Fibroblast of pulmonary artery (primary cell): ENCODE measurements at regions not wholly inside any gene's neighbourhood (a gene's known extent, or its start where the extent isn't known, plus 50 kb on each side); places are given as distances from the start of the nearest gene placed in this dataset.
A peak's percentile ranks its signal among the peaks of the same experiment; 100 is the strongest.

Experiments
- DNase-seq: peaks from one replicate; pipeline ENCODE4 v3.0.0-alpha.2; 2010; ENCODE audit warnings: low read depth
- H3K4me3 ChIP-seq: replicated peaks from 2 replicates; pipeline ENCODE4 v1.5.1; 2011; ENCODE audit warnings: low read depth, mild to moderate bottlenecking, control low read depth, low read length, moderate library complexity
- TF ChIP-seq, protein P1 (sequence below): IDR thresholded peaks from 2 replicates; pipeline ENCODE4 v1.5.1; 2011; ENCODE audit warnings: mild to moderate bottlenecking, control low read depth, low read length, inconsistent platforms; ENCODE audit errors: missing control alignments

DNA sequence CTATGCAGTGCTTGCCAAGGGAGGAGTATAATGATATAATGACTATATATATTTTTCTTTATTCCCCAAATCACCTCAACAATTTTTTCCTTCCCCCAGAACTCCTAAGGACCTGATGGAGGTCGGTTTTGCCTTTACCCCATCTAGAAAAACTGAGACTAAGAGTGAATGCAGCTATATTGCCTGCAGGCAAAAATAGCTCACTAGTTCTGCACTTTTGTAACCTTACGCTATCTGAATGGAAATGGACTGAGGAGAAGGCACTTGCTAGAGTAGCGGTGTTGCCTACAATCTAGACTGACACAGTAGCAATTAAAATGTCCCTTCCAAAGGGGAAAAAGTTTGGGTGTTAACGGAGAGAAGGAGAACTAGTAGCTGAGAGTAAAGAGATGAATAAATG is 379.5 kb upstream of the SEMA6D start:
- DNase-seq: no peak
- TF ChIP-seq, protein P1, sequence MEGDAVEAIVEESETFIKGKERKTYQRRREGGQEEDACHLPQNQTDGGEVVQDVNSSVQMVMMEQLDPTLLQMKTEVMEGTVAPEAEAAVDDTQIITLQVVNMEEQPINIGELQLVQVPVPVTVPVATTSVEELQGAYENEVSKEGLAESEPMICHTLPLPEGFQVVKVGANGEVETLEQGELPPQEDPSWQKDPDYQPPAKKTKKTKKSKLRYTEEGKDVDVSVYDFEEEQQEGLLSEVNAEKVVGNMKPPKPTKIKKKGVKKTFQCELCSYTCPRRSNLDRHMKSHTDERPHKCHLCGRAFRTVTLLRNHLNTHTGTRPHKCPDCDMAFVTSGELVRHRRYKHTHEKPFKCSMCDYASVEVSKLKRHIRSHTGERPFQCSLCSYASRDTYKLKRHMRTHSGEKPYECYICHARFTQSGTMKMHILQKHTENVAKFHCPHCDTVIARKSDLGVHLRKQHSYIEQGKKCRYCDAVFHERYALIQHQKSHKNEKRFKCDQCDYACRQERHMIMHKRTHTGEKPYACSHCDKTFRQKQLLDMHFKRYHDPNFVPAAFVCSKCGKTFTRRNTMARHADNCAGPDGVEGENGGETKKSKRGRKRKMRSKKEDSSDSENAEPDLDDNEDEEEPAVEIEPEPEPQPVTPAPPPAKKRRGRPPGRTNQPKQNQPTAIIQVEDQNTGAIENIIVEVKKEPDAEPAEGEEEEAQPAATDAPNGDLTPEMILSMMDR: no peak
- no peak overlapping the region for H3K4me3 ChIP-seq

DNA sequence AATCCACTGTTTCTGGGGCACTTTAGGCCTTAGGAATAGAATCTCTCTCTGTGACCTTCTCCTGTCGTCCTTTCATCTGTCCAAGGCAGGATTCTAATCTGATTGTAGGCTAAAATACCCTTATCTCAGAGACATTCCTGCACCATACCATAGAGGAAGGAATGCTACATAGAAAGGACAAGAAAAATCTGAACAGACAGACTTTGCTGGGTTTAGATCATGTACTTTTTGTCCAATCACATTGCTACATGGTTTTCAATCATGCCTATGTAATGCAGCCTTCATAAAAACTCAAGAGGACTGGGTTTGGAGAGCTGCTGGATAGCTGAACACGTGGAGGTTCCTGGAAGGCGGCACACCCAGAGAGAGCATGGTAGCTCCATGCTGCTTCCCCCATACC is 378.5 kb upstream of the SEMA6D start:
- DNase-seq: no peak
- H3K4me3 ChIP-seq: no peak overlapping the region
- TF ChIP-seq, protein P1: no peak

DNA sequence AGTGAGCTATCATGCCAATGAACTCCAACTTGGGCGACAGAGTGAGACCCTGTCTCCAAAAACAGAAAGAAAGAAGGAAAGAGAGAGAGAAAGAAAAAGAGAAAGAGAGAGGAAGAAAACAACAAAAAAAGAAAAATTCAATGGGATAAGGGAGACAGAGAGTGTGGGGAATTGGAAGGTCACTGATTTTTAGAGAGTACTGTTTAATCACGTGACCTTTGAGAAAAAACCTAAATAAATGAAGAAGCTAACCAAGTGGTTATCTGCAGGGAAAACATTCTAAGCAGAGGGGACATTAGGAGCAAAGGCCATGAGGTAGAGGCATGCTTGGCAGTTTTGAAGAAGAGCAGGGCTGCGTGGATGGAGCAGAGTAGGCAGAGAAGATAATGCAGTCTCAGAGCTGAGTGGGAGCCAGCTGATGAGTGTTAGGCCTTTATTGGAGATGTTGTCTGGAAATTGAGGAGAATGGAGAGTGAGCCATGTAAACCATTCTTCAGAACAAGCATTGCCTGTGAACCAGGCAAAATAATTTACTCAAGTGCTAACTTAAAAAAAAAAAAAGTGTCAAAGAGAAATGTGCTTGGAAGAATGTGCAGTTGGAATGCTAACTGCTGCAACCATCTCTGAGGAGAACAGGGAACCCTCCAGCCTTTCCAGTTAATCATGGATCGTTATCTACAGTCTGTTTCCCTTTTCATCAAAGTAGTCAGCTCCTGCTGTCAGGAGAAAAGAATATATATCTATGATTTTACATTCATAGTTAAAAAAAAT is 377.3 kb upstream of the SEMA6D start:
- TF ChIP-seq, protein P1: no peak
- DNase-seq: peak; percentile 11
- no peak overlapping the region for H3K4me3 ChIP-seq

DNA sequence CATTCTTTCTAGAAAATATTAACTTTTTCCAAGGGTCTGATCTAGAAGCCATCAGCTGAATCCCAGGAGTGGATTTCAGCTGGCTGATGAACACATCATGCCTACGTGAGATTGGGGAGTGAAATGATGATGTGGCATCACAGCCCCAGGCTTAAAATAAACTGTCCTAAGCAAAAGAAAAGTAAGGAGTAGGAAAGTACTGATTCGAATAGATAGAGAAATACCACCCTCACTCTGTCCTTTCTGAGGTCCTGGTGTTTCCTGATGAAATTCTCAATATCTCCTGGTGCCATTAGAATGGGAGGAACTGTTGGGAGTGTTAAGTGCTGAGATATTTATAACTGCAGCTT is 376.8 kb upstream of the SEMA6D start:
- TF ChIP-seq, protein P1: no peak
- DNase-seq: no peak
- no peak overlapping the region for H3K4me3 ChIP-seq

DNA sequence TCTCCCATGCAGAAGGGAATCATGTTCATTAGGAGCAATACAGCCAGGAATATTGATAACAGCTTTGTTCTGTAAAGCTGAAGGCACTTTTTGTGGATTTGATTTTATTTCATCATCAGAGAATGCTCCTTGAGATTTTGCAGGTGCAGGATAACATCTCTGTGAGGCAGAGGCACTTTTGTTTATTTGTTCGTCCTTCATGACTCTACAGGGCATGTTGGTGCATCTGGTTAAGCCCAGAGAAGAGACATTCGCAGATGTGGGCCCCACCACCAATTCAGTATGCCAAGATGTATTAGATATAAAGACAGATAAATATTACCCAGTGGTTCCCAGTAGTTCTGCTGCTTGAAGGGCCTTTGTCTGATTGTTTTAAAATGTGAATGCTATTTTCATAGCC is 368.1 kb upstream of the SEMA6D start:
- no peak overlapping the region for H3K4me3 ChIP-seq
- no peak for DNase-seq
- TF ChIP-seq, protein P1: no peak

DNA sequence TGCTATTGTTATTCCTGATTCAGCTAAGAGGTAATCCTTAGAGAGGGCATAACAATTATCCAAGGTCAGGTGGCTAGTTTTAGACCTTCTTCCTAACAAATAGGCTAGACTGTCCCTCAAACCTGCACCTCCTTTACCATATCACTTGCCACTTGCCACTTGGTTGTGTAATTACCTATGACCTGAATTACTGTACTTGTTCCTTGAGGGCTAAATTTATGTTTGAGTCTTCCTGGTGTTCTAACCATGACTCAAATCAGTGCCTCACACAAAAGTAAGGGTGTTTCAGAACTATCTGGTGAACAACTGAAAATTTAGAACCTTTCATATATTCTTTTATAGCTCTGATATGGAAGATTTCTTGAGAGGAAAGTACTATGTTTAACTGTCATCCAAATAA is 365.8 kb upstream of the SEMA6D start:
- TF ChIP-seq, protein P1: no peak
- no peak overlapping the region for H3K4me3 ChIP-seq
- DNase-seq: no peak

DNA sequence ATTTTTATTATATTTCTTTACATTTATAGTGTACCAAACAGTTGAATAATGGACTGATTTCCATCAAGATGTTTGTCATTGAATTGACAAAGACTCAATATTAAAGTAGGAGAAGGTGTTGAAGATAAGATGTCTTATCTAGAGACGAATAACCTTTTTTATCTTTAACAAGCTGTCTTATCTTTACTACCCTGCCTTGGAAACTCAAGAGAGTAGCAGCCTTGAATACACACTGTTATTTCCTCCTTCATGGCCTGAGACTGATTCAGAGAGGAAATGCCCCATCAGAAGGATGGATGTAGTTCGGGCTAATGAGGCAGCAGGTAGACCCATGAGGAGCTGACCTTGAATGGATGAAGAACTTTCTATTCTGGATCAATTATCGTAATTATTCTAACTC is 365.1 kb upstream of the SEMA6D start:
- DNase-seq: no peak
- no peak overlapping the region for H3K4me3 ChIP-seq
- TF ChIP-seq, protein P1: no peak
